ENCODE measurements at regions not wholly inside any gene's neighbourhood (a gene's known extent, or its start where the extent isn't known, plus 50 kb on each side); places are given as distances from the start of the nearest gene placed in this dataset.

- Histone ChIP-seq H4K5ac (ENCODE audit: insufficient read length, low read depth, low read length) (no peak overlapping the region), H2BK5ac (ENCODE audit: insufficient read length, low read length) (no peak overlapping the region), H3K4me2 (ENCODE audit: insufficient read depth, insufficient read length, low read length) (no peak overlapping the region), H3K79me2 (ENCODE audit: insufficient read depth, low read length) (no peaks in the 10 kb centered on the region), H2AK5ac (ENCODE audit: insufficient read length, low read length) (no peak overlapping the region), H3K27ac (ENCODE audit: insufficient read length, low read depth, low read length) (no peak overlapping the region), H4K91ac (ENCODE audit: insufficient read length, low read depth, low read length) (no peak overlapping the region), H3K4ac (ENCODE audit: low read depth, low read length) (no peak overlapping the region), H3K14ac (ENCODE audit: insufficient read depth, low read length) (no peak overlapping the region), H2BK12ac (ENCODE audit: insufficient read length, low read depth, low read length) (no peak overlapping the region), H3T11ph (ENCODE audit: low read length) (no peak overlapping the region), H3K56ac (ENCODE audit: insufficient read length, low read depth, low read length) (no peak overlapping the region), H3K18ac (ENCODE audit: insufficient read length, low read depth, low read length) (no peak overlapping the region), H2BK120ac (ENCODE audit: low read depth, low read length, poor library complexity, severe bottlenecking) (no peak overlapping the region), H2BK15ac (ENCODE audit: low read depth, low read length) (no peak overlapping the region), H3K23ac (ENCODE audit: insufficient read length, low read depth, low read length) (no peak overlapping the region), H3K27me3 (ENCODE audit: insufficient read depth, low read length) (no peaks in the 10 kb centered on the region), H3K9me3 (ENCODE audit: control insufficient read depth, low read depth, low read length) (peaks cover 96% of the 10 kb centered on the region), H2AFZ (ENCODE audit: low read length) (no peak overlapping the region), H4K8ac (replicated peaks; ENCODE audit: insufficient read length, low read depth, low read length) (no peak overlapping the region), H3K79me1 (ENCODE audit: insufficient read depth, low read depth, low read length, poor library complexity, severe bottlenecking) (no peaks in the 10 kb centered on the region), H2BK20ac (ENCODE audit: low read depth, low read length, poor library complexity, severe bottlenecking) (no peak overlapping the region), H4K20me1 (ENCODE audit: control insufficient read depth, insufficient read depth, insufficient read length) (no peaks in the 10 kb centered on the region), H3K23me2 (ENCODE audit: insufficient read length, low read depth, low read length, poor library complexity, severe bottlenecking) (no peaks in the 10 kb centered on the region), H3K9ac (ENCODE audit: extremely low read depth, insufficient read length, low read length) (no peak overlapping the region), H3K4me1 (ENCODE audit: insufficient read depth, low read length) (no peaks in the 10 kb centered on the region)
- Mint-ChIP-seq H3K36me3 (ENCODE audit: insufficient read depth in 1 of 3, low read depth in 3 of 3) (peaks cover 33 to 43% (median 40%) of the 10 kb centered on the region in 3 experiments; a peak in 6 of 7 replicates), H3K4me1 (no peaks in the 10 kb centered on the region), H3K9me3 (peaks cover 99% of the 10 kb centered on the region in 2 experiments), H3K27me3 (ENCODE audit: low read depth) (peaks cover 4% of the 10 kb centered on the region), H3K4me3 (no peak overlapping the region), H3K27ac (no peak overlapping the region)
- WGBS (ENCODE audit: extremely low coverage, insufficient read length, low lambda C conversion rate): no CpG with 5 or more reads among the region's 3 CpGs
- no peak for TF ChIP-seq CTCF (conservative IDR thresholded peaks at IDR 0.05)
- no peak for DNase-seq
Observed at GRCh38 chr13:19085258-19085657, 96.4 kb downstream of the TUBA3C start.
